Uterus (tissue), 2 donors: ENCODE measurements at regions not wholly inside any gene's neighbourhood (a gene's known extent, or its start where the extent isn't known, plus 50 kb on each side); places are given as distances from the start of the nearest gene placed in this dataset.

Source experiments
- CTCF ChIP-seq, 4 experiments: fragments of 200-600 bp in 2 of 4; fragments of 450-650 bp in 2 of 4; sonication (generic) in 2 of 4; IDR thresholded peaks; one replicate each; pipeline ENCODE4 v1.5.1; 2016 to 2019; ENCODE audit warnings: antibody characterized with exemption in 4 of 4, mild to moderate bottlenecking in 2 of 4, moderate library complexity in 1 of 4
- POLR2A ChIP-seq, 2 donors: fragments of 450-650 bp; IDR thresholded peaks; one replicate each; pipeline ENCODE4 v1.6.1; 2016; ENCODE audit warnings: antibody characterized with exemption in 2 of 2, mild to moderate bottlenecking in 1 of 2, moderate library complexity in 1 of 2

GRCh38 chr4:94084155-94084554, 123.5 kb upstream of the SMARCAD1 start:
- no peak for TF ChIP-seq CTCF (IDR thresholded peaks at IDR 0.05)
- TF ChIP-seq POLR2A (IDR thresholded peaks at IDR 0.05) = no peak
